Activated CD8-positive, alpha-beta memory T cell treated with anti-CD3 and anti-CD28 coated beads for 36 hours (primary cell): ENCODE measurements at regions not wholly inside any gene's neighbourhood (a gene's known extent, or its start where the extent isn't known, plus 50 kb on each side); places are given as distances from the start of the nearest gene placed in this dataset.

ENCODE experiments used
- CTCF ChIA-PET: fragments of 350-600 bp; sonication (Branson Sonifier 250); formaldehyde crosslinking; loops from one replicate; lab custom pipeline; 2021; ENCODE audit warnings: antibody characterized with exemption; lab: Charles Lee
- POLR2A ChIA-PET: fragments of 350-600 bp; sonication (Branson Sonifier 250); formaldehyde crosslinking; loops from one replicate; lab custom pipeline; 2021; ENCODE audit warnings: antibody characterized with exemption; lab: Charles Lee

DNA sequence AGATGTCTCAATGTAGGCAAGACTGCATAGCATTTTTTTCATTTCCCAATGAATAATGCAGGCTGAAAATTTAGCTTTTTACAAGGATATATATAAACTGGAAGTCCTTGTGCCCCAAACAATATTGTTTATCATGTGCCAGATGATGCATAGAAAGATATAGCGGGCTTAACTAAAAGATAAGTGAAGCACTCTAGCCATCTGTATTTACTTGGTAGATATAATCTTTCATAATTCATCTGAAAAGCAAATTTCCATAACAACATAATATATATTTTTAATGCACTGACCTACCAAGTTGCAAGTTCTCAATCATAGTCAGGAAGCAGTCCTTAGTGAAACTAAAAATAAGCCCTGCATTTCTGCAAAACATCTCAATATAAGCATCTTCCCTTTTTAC is 653.3 kb downstream of the NLGN4X start:
- POLR2A ChIA-PET: no interaction called here

DNA sequence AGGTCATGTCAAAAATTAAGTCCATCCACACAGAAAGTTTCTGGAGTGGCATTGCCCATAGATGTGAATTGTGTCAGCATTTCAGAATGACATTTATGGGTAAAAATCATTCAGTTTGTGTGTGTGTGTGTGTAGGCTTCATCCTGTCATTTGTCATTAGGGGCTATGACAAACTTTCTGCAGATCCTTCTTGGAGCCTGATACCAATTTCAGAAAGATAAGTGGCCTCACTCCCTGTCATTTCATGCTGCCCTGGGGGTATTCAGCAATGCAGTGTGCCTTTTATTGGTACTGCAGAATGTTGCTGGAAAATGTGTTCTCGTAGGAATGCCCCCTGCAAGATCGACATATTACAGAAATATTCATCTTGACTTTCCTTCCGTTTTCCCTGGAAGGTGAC is 659.7 kb downstream of the NLGN4X start:
- ChIA-PET CTCF (no interaction called here), POLR2A (no interaction called here)

More for the DNA sequence above, 653.3 kb downstream of the NLGN4X start:
- CTCF ChIA-PET: no interaction called here

DNA sequence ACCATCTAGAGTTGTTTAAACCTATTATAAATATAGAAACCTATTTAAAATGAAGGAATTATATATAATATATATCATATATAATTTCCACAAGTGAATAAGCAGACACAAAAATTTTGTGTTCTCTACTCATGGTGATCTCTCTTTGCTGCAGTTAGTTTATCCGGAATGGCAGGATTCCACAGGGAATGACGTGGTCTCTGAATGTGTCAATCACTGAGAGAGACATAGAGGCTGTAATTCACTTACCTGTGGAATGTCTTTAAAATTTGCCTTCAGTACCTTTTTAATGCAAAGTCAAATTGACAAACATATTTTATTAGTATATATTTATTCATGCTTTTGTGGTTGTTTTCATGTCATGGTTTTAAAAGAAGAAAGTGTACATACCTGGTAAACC is 669.3 kb downstream of the NLGN4X start:
- POLR2A ChIA-PET: no interaction called here
- CTCF ChIA-PET: no interaction called here

DNA sequence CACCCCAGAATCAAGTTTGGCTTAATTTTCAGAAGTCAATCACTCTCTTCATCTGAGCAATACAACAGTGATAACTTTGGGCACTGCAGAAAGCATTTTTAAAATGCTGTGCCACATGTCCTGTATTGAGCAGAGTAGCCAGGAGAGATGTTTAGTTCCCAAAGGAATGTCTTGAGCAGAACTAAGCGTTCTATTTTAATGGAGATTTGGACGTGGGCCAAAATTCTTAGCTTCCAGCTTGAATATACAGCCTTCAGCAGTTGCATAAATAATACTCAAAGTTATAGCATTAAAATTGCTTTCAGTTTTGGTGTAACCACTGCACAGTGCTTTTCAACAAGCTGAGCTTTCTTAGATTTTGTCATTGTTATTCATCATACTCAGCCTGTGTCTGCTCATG is 679.2 kb downstream of the NLGN4X start:
- CTCF ChIA-PET: no interaction called here
- POLR2A ChIA-PET: no interaction called here

DNA sequence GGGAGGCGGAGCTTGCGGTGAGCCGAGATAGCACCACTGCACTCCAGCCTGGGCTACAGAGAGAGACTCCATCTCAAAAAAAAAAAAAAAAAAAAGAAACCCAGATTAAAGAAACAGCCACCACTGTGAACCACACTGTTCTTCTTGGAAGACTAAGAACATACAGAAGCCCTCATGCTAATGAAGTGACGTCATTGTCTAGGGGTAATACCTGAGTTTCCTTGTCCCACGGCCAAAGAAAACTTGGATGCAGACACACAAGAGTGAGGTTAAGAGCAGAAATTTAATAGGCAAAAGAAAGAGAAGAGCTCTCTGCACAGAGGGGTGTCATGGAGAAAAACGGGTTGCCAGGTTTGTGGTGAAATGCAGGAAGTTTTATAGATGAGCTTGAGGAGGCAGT is 691.6 kb downstream of the NLGN4X start:
- POLR2A ChIA-PET: no interaction called here
- CTCF ChIA-PET: no interaction called here

DNA sequence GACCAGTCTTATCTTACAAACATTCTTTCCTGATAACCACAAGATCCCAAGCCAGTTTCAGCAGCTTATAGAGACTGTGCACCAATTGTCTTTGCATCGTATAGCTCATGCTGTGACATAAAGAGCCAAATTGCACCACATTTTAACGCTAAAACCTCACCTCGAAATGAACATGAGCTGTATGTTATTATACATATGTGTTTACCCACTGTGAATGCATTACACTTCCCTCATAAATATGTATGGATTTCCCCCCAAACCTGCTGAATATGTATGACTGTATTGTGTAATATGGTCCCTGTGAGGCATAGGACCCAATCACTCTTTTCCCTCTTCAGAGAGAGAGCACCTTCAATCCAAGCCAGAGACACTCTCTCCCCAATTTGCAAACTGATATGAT is 692.4 kb downstream of the NLGN4X start:
- ChIA-PET POLR2A (no interaction called here), CTCF (no interaction called here)

DNA sequence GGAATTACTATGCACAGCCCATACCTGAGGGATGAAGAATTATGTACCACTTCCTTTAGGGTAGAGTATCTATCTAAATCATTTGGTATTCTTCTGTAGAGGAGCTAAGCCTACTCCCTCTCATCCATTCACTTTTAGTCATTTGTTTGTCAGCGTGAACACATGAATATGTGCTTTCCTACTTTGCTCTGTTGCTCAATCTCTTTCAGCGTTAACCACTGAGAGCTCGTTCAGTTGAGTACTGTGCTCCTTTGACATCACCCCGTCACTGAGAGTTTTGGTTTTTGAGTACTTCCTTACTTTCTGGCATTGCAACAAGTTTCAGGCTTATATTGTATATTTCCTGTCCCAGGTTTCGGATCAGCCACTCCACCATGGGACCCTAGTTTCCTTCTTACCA is 700.6 kb downstream of the NLGN4X start:
- ChIA-PET CTCF (no interaction called here), POLR2A (interaction anchor here (0.6 kb wide), 1 partner anchor 376 kb away, joined by 3 read pairs; no protein-coding TSS in a partner anchor)

DNA sequence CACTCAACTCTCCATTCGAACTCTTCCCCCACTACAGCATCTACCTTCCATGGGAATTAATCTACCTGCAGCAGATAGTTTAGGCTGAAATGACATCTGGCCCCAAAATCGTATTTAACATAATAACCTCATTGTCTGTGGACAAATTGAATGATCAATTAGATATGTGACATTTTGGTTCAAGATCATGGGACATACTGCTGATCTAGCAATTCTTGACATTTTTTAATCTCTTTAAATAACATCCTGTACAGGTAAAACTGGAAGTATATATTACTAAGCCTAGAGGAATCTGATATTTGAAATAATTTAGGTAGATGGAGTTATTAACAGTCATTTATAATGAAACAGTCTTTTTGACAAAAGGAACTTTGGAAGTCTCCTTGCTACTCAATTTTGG is 702.5 kb downstream of the NLGN4X start:
- ChIA-PET POLR2A (no interaction called here), CTCF (no interaction called here)

DNA sequence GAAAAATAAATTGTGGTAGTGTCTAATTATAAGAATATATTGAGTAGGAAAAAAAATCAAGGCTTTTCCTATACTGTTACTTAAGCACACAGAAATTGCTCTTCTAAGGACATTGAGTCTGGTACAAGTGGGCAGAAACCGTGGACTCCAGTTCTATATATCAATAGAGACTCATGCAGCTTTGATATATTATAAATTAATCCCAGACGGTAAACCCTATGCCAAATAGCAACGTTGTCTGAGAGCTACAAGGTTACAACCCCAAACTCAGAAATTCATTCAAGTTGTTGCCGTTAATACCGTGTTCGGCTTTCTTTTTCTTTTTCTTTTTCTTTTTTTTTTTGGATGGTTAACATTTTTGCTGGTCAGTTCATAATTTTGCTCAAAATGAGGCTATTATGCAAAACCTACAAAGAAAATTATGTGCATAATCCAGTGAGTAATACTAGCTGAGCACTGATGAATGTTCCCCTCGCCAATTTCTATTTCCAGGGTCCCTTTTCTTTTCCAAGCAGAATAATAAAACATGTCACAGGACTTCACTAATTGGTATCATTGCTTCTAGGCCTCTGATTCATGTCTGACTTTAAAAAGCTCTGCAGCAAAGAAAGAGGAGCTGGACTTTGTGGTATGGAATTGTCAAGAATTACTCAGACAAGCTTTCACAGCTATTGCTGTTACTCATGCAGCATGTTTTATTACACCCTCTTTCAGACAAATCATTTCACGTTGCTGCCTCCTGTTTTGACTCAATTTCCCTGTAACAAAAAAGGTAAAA is 737.7 kb downstream of the NLGN4X start:
- POLR2A ChIA-PET: no interaction called here
- CTCF ChIA-PET: no interaction called here

DNA sequence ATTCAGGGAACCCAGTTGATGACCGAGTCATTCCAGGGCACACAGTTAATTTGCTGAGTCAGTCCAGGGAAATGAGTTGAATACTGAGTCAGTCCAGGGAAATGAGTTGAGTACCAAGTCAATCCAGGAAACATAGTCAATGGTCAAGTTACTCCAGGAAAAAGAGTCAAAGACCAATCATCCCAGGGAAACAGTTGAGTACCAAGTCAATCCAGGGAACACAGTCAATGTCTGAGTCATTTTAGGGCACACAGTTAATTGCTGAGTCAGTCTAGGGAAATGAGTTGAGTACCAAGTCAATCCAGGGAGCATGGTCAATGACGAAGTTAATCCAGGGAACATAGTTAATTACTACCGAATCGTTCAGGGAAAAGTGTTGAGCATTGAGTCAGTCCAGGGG is 754.4 kb downstream of the NLGN4X start:
- ChIA-PET CTCF (no interaction called here), POLR2A (no interaction called here)

DNA sequence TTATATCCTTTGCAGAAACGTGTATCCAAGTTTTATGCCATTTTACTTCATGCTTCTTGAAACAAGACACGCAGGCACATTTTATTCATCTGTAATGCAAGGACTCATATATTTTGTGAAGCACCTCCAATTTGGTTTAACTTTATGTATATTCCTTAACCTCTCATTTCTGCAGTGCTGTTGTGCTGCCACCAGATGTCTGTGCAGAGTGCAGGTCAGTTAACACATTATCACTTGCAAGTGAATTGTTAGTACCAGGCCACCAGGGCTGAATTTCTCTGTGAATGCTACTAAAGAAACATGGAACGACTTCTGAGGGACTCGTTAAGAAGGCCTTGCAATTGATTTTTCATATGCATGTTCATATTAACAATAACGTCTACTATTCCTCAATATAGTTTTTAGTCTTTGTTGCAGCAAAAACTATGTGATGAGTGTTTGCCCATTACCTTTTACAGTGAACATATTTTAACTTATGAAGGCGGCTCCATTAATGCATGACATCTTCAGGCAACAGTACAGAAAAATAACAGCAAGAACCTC is 770.3 kb downstream of the NLGN4X start:
- ChIA-PET POLR2A (no interaction called here), CTCF (no interaction called here)

DNA sequence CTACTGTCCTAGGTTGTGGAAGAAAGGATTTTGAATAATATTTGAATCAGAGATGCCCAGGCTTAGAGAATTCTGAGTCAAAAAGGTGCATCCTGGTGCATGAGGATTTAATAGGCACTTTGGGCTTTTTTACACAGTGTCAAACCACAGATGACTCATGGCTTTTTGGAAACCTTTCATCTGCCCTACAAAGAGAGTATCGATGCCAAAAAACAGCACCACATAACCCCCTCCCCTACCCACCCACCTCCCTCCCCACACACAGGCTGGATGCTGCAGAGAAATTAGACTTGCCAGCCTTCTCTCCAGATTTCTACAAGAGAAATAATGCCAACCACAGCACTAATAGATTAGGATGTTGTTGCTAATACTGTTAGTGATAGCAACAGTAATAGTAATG is 779.3 kb downstream of the NLGN4X start:
- CTCF ChIA-PET: no interaction called here
- POLR2A ChIA-PET: no interaction called here

DNA sequence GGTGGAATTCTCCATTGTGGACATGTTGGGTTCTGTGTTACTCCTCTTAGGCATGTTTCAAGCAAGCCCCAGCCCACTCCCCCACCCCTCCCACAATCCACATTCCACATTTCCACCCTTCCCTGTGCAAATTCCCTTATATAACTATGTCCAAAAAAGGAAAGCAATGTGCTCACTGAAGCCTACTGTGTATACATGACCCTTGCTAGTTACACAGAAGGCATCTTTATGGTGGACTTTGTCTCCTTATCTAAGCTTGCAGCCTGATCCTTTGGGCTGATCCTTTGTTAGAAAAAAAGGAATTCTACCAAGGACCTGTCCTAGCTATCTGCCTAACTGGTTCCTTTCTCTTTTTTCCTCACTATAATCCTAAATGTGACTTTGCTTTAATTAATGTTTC is 796.8 kb downstream of the NLGN4X start:
- ChIA-PET CTCF (no interaction called here), POLR2A (no interaction called here)

DNA sequence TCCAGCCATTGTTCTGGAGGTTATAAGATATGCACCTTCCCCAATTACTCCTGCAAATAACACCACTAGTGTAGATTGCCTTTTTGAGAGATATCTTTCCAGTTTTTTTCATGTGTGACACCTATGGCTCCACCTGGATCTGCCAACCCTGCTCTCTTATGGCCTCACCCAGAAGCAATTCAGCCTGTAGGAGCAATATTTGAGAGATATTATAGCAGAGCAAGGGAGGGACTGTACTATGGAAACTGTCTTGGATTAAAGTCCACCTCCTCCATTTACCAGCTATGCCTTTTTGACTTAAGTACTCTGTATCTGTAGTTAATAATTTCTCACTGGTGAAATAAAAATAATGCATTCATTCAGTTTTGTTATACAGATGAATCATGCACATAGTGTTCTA is 803.5 kb downstream of the NLGN4X start:
- POLR2A ChIA-PET: no interaction called here
- CTCF ChIA-PET: no interaction called here

DNA sequence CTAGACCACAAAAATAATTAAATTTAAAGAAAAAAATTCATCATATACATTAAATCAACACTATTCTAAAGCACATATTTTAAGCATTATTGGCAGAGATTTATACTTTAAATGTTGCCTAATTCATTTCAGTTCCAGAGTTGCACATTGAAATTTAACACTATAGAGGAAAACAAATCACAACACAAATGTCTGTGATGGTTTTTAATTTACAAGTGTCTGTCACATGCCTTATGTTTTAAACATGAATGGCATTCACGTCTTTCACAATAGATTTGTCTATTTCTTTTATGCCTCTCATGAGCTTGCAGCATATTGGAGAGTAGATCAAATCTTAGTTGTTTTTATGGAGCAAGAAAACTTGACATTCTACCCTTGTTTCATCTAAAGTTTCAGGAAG is 811.3 kb downstream of the NLGN4X start:
- CTCF ChIA-PET: no interaction called here
- POLR2A ChIA-PET: no interaction called here

DNA sequence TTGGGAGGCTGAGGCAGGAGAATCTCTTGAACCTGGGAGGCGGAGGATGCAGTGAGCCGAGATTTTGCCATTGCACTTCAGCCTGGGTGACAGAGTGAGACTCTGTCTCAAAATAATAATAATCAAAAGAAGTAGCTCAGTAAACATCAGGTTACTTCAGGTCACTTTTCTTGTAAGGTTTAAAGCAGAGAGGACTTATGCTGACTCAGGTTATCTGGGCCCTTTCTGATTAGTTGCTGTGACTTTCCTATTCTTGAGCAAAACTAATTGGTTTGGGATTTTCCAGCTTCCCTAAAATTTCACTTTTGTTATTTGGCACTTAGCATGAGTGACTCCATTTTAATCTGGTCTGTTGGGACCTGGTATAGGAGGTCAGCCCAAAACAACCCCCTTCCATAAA is 812.9 kb downstream of the NLGN4X start:
- ChIA-PET CTCF (no interaction called here), POLR2A (no interaction called here)

DNA sequence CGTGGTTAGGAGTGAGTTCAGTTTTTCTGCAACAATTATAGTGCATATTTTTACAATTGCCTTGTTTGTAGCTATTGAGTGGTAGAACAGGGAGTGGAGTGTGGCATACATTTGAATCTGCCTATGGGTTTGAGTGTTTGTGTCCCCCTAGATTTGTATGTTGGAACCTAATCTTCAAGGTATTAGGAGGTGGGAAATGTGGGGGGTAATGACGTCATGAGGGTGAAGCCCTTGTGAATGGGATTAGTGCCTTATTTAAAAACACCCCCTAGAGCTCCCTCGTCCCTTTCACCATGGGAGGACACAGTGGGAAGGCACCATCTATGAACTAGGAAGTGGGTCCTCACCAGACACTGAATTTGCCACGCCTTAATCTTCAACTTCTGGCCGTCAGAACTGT is 819.6 kb downstream of the NLGN4X start:
- ChIA-PET POLR2A (no interaction called here), CTCF (no interaction called here)

DNA sequence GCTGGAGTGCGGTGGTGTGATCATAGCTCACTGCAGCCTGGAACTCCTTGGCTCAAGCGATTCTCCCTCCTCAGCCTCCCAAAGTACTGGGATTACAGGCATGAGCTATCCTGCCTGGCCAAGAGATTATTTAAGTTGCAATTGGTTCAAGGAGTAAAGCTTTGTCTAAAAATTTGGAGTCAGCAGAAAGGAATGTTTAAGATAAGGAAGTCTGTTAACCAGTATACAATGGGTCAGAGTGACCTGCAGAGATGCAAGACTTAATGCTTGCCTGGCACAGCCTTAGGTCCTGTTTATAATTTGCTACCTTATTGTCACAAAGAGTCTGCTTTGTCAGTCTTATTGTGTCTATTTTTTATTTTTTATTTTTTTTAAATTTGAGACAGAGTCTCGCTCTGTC is 826.2 kb downstream of the NLGN4X start:
- CTCF ChIA-PET: no interaction called here
- POLR2A ChIA-PET: no interaction called here

DNA sequence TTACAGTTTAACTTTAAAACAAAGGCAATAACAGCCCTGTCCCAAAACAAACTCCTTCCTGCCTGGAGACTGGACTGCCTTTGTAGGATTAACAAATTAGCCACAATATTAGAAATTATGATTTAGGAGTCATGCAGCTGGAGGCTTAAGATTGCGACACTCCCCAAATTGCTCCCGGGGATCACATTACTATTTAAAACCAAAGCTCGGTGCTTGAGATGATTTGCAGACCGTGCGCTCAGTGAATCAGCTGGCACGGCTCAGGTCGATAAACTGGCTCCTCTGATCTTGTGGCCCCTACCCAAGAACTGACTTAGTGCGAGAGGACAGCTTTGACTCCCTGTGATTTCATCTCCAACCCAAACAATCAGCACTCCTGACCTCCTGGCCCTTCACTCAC is 829.3 kb downstream of the NLGN4X start:
- CTCF ChIA-PET: no interaction called here
- POLR2A ChIA-PET: no interaction called here

DNA sequence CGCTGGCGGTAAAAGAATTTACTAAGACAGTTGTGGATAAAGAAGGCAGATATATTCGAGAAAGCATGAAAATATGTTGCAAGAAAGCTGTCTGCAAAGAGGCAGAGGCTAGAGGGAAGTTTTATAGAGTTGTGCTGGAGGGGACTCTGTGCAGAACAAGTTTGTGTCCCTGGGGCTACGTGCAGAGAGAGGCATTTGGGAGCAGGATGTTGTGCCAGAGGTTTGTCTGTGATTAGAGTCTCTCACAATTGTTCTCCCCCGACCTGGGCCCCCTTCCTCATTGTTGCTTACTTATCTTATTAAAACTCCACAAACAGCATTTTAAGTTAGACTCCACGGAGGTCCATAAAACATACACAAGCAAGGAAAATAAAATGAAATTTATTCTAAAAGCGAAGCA is 831.3 kb downstream of the NLGN4X start:
- ChIA-PET POLR2A (no interaction called here), CTCF (no interaction called here)

DNA sequence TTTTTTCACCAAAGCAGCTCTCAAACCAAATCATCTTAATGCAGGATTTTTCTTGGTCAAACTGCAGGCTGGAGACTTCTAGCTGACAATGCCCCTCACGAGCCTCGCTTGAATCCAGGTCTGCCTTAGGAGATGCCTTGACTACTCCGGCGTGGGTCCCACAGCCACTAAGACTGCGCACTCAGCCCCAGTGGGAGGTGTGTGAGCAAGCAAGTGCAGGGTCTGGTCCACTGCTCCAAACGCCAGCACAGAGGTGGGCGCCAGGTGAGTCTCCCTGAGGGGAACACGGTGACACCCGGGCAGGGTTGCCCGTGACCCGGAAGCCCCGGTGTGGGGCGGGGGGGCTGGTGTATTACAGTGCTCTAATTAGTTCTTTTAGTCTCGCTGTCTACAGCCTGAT is 838.3 kb downstream of the NLGN4X start:
- ChIA-PET CTCF (no interaction called here), POLR2A (no interaction called here)

DNA sequence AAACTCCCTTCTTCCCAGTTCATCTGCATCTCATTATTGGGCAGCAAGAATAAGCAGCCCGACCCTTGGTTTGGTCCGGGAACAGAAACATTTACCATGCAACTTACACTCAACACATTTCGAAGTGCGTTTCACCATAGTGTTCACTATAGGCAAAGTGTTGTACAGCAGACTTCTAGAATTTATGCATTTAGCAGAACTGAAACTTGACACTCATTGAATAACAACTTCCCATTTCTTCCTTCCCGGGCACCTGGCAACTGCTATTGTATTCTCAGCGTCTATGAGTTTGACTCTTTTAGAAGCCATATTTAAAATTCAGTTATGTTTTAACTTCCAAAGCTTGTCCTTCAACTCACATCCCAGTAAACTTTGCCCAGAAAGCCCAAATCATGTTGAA is 840.6 kb downstream of the NLGN4X start:
- ChIA-PET CTCF (no interaction called here), POLR2A (no interaction called here)
